MG63 (cell line): ENCODE measurements at regions not wholly inside any gene's neighbourhood (a gene's known extent, or its start where the extent isn't known, plus 50 kb on each side); places are given as distances from the start of the nearest gene placed in this dataset.
"Not testable (repeated sequence)": the region's sequence is repeated elsewhere in the genome, so short reads cannot be mapped to it uniquely, and the experiment has no call there.

ENCODE experiments used
- DNase-seq: peaks from one replicate; pipeline ENCODE4 v3.0.0-alpha.2; 2020
- H3K27me3 ChIP-seq: fragments of 250-450 bp; sonication (Bioruptor Pico); 2 replicates; pipeline ENCODE4 v1.5.1; 2020; ENCODE audit warnings: mild to moderate bottlenecking, moderate library complexity
- H3K36me3 ChIP-seq: fragments of 250-450 bp; sonication (Bioruptor Pico); 2 replicates; pipeline ENCODE4 v1.5.1; 2020; ENCODE audit warnings: mild to moderate bottlenecking, moderate library complexity
- H3K4me3 ChIP-seq: fragments of 250-450 bp; sonication (Bioruptor Pico); 2 replicates; pipeline ENCODE4 v1.5.1; 2020; ENCODE audit warnings: mild to moderate bottlenecking, moderate library complexity
- H3K9me3 ChIP-seq: fragments of 250-450 bp; sonication (Bioruptor Pico); 2 replicates; pipeline ENCODE4 v1.5.1; 2020; ENCODE audit warnings: mild to moderate bottlenecking, moderate library complexity

DNA sequence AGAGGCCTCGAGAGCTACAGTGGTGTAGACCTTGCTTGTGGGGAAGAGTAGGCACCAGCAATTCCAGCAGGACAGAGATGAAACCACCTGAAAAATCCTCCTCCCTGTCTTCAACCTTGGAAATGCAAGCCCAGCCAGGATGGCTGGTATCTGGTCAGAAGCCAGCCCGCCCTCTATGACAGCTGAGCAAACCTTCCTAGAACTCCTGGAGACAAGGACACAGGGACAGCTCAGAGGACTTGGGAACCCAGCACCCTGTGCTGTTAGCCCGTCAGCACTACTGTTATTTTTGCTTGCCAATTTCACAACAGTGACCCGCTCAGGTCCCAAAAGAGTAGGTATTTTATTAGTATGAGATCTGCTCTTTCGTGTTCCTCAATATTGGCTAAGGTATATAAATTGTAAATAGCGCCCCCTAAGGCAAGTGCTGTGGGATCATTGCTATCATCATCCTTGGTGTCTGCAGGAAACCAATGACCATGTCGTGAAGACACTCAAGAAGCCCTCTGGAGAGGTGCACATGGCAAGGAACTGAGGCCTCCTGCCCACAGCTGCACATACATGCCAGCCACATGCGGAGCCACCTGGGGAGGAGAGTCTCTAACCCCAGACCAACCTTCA, 156.5 kb upstream of the CHST15 start:
- Histone ChIP-seq H3K4me3 (no peak overlapping the region), H3K36me3 (no peaks in the 10 kb centered on the region), H3K27me3 (no peaks in the 10 kb centered on the region), H3K9me3 (no peaks in the 10 kb centered on the region)
- no peak for DNase-seq

GRCh38 chr10:124249196-124249595, 155.8 kb upstream of the CHST15 start:
- no peak for DNase-seq
- H3K36me3 ChIP-seq: no peaks in the 10 kb centered on the region

GRCh38 chr10:124248056-124249045, 155.0 kb upstream of the CHST15 start:
- no peak for DNase-seq
- H3K9me3 ChIP-seq: no peaks in the 10 kb centered on the region
- no peaks in the 10 kb centered on the region for H3K36me3 ChIP-seq
- H3K4me3 ChIP-seq: no peak overlapping the region
- no peaks in the 10 kb centered on the region for H3K27me3 ChIP-seq

More at GRCh38 chr10:124249196-124249595, 155.8 kb upstream of the CHST15 start:
- no peaks in the 10 kb centered on the region for H3K9me3 ChIP-seq
- no peak overlapping the region for H3K4me3 ChIP-seq
- H3K27me3 ChIP-seq: no peaks in the 10 kb centered on the region

GRCh38 chr10:124245806-124246440, 152.5 kb upstream of the CHST15 start:
- Histone ChIP-seq H3K9me3 (0 out of 2 replicates have a peak, but pooled peaks cover 2% of the 10 kb centered on the region), H3K36me3 (no peaks in the 10 kb centered on the region), H3K4me3 (no peak overlapping the region), H3K27me3 (no peaks in the 10 kb centered on the region)
- no peak for DNase-seq

DNA sequence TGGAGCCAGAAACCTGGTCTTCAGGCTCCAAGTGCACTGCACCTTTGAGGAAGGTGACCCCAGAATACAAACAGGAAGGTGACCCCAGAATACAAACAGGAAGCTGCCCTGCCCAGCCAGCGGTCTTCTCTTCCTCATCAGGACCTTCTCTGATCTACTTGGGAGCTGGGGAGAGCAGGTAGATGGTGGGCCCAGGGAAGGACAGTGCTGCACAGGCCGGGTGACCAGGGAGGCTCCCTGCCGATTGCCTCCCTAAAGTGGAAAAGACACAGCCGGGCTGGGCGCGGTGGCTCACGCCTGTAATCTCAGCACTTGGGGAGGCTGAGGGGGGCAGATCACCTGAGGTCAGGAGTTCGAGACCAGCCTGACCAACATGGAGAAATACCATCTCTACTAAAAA, 151.8 kb upstream of the CHST15 start:
- no peak for DNase-seq
- Histone ChIP-seq H3K36me3 (no peaks in the 10 kb centered on the region), H3K4me3 (no peak overlapping the region), H3K9me3 (0 out of 2 replicates have a peak, but pooled peaks cover 2% of the 10 kb centered on the region), H3K27me3 (no peaks in the 10 kb centered on the region)

GRCh38 chr10:124244256-124244877, 151.0 kb upstream of the CHST15 start:
- H3K27me3 ChIP-seq: no peaks in the 10 kb centered on the region
- H3K36me3 ChIP-seq: no peaks in the 10 kb centered on the region
- no peak overlapping the region for H3K4me3 ChIP-seq
- DNase-seq: no peak
- 0 out of 2 replicates have a peak, but pooled peaks cover 2% of the 10 kb centered on the region for H3K9me3 ChIP-seq

DNA sequence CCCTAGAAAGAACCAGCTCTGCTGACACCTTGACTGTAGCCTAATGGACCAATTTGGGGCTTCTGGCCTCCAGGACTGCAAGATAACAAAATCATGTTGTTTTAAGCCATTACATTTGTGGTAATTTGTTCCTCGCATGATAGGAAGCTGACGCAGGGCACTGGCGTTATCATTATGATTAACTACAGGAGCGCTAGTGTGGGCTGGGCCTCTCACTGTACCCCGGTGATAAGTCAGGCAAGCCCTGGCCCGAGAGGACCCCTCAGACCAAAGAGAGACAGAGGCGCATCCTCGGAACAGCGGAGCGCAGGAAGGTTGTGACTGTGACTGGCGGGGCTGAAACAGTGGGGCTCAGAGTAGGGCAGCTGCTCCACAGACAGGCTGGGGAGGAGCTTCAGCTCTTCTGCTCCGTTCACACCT, 150.3 kb upstream of the CHST15 start:
- Histone ChIP-seq H3K27me3 (no peaks in the 10 kb centered on the region), H3K4me3 (no peak overlapping the region), H3K36me3 (no peaks in the 10 kb centered on the region), H3K9me3 (0 out of 2 replicates have a peak, but pooled peaks cover 2% of the 10 kb centered on the region)
- no peak for DNase-seq

DNA sequence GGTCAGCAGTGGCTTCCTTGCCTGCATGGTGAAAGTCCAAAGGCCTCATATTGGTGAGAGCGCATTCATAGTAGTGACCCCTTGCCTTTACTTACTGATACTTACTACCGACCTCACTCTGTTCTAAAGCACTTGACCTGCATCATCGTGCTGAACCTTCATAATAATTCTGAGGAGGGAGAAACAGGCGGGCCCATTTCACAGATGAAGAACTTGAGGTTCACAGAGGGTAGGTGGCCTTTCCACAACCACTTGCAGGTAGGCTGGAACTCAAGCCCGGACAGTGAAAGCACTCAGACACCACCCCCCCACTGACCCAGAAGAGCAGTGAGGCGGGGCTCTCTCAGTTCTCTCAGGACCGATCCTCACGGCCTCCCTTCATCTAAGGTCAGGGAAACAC, 149.4 kb upstream of the CHST15 start:
- no peaks in the 10 kb centered on the region for H3K36me3 ChIP-seq
- no peaks in the 10 kb centered on the region for H3K27me3 ChIP-seq
- 0 out of 2 replicates have a peak, but pooled peaks cover 2% of the 10 kb centered on the region for H3K9me3 ChIP-seq
- no peak overlapping the region for H3K4me3 ChIP-seq
- DNase-seq: no peak

DNA sequence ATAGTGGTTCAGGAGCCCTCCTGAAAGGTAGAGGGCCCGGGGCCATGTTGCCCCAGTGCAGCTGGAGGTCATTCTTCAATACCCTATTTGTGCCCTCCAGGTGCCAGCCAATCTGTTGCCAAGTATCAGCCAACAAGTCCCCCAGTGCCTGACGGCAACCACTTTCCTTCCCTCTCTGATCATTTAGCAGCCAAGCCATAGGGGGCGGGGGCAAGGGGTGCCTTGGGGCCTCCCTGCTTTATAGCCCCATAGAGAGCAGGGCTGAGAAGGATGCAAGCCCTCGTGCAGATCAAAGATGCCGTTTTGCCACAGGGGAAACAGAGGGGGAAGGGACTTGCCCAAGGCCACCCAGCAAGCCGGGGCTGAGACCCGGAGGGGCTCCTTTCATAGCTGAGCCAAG, 149.0 kb upstream of the CHST15 start:
- Histone ChIP-seq H3K9me3 (0 out of 2 replicates have a peak, but pooled peaks cover 2% of the 10 kb centered on the region), H3K4me3 (no peak overlapping the region), H3K27me3 (no peaks in the 10 kb centered on the region), H3K36me3 (no peaks in the 10 kb centered on the region)
- DNase-seq: no peak

DNA sequence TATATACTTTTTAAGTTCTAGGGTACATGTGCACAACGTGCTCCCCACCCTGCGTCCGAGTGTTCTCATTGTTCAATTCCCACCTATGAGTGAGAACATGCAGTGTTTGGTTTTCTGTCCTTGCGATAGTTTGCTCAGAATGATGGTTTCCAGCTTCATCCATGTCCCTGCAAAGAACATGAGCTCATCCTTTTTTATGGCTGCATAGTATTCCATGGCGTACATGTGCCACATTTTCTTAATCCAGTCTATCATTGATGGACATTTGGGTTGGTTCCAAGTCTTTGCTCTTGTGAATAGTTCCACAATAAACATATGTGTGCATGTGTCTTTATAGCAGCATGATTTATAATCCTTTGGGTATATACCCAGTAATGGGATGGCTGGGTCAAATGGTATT, 148.1 kb upstream of the CHST15 start:
- H3K27me3 ChIP-seq, H3K9me3 ChIP-seq, H3K36me3 ChIP-seq, DNase-seq, H3K4me3 ChIP-seq: not testable (repeated sequence)

GRCh38 chr10:124240839-124241291, 147.5 kb upstream of the CHST15 start:
- DNase-seq: no peak
- Histone ChIP-seq H3K9me3 (0 out of 2 replicates have a peak, but pooled peaks cover 2% of the 10 kb centered on the region), H3K27me3 (no peaks in the 10 kb centered on the region), H3K4me3 (no peak overlapping the region), H3K36me3 (no peaks in the 10 kb centered on the region)

GRCh38 chr10:124239696-124240095, 146.3 kb upstream of the CHST15 start:
- Histone ChIP-seq H3K9me3 (0 out of 2 replicates have a peak, but pooled peaks cover 2% of the 10 kb centered on the region), H3K4me3 (no peak overlapping the region), H3K27me3 (no peaks in the 10 kb centered on the region), H3K36me3 (no peaks in the 10 kb centered on the region)
- DNase-seq: no peak

DNA sequence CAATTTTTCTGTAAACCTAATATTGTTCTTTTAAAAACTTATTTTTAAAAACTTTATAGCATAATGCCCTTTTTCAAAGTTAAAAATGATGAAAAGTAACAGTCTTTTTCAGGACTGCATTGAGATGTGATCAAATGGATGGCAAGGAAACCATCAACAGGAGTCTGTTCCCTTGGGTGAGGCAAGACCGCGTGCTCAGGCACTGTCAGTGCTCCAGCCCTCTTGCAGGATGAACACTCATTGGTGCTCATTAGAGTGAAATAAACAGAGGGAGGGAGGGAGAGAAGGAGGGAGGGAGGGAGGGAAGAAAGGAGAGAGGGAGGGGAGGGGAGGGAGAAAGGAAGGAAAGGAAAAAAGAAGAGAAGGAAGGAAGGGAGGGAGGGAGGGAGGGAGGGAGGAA, 145.7 kb upstream of the CHST15 start:
- no peaks in the 10 kb centered on the region for H3K27me3 ChIP-seq
- no peak overlapping the region for H3K4me3 ChIP-seq
- DNase-seq: no peak
- 0 out of 2 replicates have a peak, but pooled peaks cover 2% of the 10 kb centered on the region for H3K9me3 ChIP-seq
- H3K36me3 ChIP-seq: no peaks in the 10 kb centered on the region

DNA sequence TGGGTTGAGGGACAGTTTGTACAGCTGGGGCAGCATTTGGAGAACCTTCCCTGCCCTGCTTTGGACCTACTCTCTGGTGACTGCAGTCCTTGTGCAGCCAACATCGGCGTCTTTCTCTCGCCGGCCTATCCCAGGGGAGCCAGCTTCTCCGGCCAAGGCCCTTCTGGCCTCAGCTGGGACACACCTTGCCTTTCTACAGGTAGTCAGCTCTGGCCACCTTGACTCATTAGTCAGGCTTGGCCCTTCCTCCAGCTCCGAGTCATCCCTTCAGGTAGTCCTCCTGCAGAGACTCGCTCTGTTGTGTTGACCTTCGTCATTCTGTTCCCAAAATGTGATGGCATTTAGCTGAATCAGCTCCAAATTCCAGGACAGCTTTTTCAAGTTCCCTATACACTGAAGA, 145.0 kb upstream of the CHST15 start:
- DNase-seq: no peak
- no peak overlapping the region for H3K4me3 ChIP-seq
- H3K27me3 ChIP-seq: no peaks in the 10 kb centered on the region
- H3K36me3 ChIP-seq: no peaks in the 10 kb centered on the region
- H3K9me3 ChIP-seq: 0 out of 2 replicates have a peak, but pooled peaks cover 2% of the 10 kb centered on the region

- Histone ChIP-seq H3K4me3 (no peak overlapping the region), H3K36me3 (no peaks in the 10 kb centered on the region), H3K27me3 (no peaks in the 10 kb centered on the region), H3K9me3 (0 out of 2 replicates have a peak, but pooled peaks cover 2% of the 10 kb centered on the region)
- no peak for DNase-seq
Observed at GRCh38 chr10:124237282-124237961, 144.0 kb upstream of the CHST15 start.

DNA sequence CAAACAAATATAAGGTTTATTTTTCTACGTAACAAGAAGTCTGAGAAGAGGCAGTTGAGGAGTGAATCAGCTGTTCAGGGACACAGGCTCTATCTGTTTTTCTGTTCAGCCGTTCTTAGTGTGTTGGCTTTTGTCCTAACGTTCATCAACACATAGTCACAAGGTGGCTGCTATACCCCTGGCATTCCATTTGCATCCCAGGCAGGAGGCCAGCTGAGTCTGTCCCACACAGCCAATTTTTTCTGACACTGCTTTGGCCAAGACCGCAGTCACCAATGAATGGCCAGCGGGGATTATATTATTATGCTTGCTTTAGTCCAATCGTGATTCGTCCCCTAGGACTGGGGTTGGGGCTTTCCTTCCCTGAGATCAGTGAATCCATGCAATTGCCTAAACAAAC, 143.4 kb upstream of the CHST15 start:
- peak; percentile 77 for DNase-seq
- Histone ChIP-seq H3K4me3 (no peak overlapping the region), H3K36me3 (no peaks in the 10 kb centered on the region), H3K27me3 (no peaks in the 10 kb centered on the region), H3K9me3 (0 out of 2 replicates have a peak, but pooled peaks cover 2% of the 10 kb centered on the region)
